ENCODE measurements at regions not wholly inside any gene's neighbourhood (a gene's known extent, or its start where the extent isn't known, plus 50 kb on each side); places are given as distances from the start of the nearest gene placed in this dataset.
"Not testable (repeated sequence)": the region's sequence is repeated elsewhere in the genome, so short reads cannot be mapped to it uniquely, and the experiment has no call there.

DNA sequence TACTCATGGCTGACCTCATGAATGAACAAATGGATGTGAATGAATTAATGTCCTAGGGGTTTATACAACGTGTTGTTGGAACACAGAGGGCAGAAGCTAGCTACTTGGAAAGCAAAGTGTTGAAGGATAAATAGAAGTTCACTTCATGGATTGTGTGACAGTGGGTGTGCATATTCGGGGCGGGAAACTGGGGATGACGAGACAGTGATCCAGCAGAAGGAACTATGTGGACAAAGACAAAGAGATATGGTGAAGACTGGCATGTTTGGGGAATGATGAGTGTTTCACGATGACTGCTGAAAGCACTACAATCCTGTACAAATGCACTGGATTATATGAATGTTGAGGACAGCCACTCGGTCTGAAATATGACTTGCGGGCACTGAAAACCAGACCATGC, 250.5 kb upstream of the C16orf82 start:
- no peak for DNase-seq

DNA sequence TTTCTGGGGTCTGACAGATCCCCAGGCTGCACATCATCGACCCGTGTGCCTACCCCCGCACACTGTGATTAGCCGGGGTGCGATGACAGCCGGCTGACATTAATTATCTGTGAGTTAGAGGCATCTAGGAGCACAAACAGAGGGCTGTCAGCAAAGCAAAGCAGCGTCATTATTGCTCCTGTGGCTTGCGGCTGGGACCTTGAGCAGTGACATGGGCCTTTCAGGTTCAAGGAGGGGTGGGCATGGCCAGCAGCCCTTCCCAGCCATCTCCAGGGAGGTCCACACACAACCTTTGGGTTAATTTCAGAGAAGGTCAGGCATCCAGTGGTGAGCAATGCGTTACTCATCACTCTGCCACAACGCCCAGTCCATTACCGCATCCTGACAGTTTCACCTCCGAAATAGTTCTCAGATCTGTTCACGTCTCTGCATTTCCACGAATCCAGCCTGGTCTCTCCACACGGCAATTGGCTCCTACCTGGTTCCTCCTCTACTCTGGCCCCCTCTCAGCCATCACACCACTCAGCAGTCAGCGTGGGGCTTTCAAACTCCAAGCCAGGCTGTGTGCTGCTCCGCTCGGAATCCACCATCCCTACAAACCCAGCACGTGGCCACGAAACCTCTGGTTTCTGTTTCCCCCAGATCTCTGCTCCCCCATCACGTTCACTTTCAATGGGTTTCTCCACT, 249.7 kb upstream of the C16orf82 start:
- no peak for DNase-seq

DNA sequence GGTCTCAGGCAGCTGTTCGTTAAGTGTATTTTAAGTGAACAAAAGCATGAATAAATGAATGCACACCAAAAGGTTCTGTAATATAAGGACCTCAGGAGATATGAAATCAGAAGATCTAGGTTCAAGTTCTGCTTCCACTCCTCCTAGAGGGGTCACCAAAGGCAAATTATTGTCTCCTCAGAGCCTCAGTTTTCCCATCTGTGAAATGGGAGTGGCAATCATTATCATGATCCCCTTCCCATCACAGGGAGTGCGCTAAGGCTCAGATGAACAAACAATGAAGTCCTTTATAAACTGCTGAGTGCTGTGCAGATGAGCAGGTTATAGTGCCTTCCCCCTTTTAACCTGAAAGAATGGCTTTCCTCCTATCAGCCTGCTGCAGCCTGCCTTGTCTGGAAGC, 248.3 kb upstream of the C16orf82 start:
- no peak for DNase-seq

DNA sequence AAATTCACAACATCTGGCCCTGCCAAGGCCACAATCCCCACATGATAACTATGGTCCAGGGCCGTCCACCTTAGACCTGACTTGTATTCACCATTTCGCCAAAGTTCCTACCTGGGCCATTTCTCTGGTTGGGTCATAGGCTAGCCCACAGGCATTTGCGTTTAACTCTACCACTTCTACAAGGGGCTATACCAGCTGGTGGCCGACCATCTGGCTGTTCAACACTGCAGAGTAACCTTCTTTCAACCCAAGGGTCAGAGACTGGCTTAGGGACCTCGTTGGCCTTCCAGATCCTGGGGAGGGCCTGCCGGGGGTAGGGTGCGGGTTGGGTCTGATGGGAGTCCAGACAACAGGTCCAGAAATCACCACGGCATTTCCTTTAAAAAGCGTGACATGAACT, 242.3 kb upstream of the C16orf82 start:
- DNase-seq = no peak

DNA sequence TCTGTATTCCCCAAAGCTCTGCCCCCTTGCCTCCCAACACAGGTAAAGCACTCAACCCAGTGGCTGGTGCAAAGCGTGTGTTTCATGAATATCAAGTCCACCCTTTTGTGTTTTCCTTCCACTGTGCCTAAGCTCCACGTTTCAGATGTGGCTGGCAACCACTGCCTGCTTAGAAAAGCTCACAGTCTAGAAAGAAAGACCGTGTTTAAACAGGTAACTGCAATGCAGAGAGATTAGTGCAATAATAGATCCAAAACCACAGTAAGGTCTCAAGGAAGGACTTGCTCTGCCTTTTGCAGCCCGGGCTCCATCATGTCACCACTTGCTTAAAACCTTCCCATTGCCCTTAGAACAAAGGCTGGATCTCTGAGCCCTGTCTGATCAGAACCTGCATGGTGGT, 240.2 kb upstream of the C16orf82 start:
- DNase-seq = no peak

DNA sequence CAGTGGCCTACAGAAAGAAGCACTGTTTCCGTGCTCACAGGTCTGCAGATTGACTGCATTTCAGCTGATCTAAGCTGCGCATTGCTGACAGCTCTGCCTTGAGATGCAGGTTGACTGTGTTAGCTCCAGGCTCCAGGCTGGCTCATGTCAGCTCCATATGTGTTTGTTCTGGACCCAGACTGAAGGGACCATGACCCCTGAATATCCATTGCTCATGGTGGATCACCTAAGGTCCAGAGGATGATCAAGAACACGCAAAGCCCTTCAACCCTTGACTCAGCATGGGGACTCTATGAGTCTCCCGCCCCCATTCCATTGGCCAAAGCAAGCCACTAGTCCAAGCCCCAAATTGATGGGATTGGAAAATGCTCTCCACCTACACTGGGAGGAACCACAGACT, 239.3 kb upstream of the C16orf82 start:
- no peak for DNase-seq

DNA sequence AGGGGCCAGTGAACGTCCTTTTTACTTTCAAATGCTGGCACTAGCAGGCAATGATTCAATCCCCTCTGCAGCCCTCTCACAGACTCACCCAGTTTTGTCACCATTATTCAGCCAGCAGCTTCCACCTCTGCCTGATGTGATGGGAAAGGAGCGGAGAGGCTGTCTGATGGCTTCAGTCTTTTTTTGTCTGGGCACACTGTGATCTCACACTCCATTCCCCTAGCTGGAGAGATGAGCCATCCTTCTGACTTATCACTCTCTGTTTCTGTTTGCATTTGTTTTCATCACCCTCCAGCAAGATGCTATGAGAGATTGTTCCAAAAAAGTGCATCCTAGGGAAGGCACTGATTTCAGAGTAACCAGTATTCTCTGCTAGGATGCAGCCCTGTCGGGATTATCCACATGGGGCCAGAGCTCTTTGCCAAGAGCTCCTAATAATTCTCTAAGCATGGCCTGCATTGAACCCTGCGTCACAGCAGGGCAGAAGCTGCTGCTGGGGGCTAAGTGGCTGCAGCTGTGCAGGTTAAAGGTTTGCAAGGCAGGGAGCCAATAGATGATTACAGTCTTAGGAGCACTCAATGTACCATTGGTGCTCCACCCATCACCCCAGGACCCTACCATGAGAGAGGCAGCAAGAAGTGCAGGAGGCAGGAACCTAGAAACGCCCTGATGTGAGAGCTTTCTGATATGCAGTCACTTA, 236.1 kb upstream of the C16orf82 start:
- DNase-seq = no peak

DNA sequence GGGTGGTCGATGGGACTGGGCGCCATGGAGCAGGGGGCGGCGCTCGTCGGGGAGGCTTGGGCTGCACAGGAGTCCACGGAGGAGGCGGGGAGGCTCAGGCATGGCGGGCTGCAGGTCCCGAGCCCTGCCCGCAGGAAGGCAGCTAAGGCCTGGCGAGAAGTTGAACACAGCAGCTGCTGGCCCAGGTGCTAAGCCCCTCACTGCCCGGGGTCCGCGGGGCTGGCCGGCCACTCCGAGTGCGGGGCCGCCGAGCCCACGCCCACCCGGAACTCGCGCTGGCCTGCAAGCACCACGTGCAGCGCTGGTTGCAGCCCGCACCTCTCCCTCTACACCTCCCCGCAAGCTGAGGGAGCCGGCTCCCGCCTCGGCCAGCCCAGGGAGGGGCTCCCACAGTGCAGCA, 230.6 kb upstream of the C16orf82 start:
- not testable (repeated sequence) for DNase-seq

DNA sequence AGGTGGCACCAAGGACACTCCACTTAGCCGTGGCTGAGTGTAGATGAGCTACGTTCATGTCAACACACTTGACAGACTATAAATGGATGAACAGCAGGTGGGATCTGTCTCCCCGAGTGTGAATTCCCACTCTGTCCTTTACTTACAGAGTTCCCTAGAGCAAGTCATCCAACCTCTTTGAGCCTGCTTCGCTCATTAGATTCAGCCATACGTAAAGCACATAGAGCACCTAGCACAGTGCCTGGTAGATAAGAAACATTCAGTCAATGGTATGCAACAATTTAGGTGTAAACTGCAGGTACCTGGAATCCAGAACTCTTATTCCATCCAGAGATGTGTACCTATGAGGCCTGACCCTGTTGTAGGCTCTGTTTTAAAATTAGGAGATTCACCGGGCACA, 227.8 kb upstream of the C16orf82 start:
- no peak for DNase-seq

DNA sequence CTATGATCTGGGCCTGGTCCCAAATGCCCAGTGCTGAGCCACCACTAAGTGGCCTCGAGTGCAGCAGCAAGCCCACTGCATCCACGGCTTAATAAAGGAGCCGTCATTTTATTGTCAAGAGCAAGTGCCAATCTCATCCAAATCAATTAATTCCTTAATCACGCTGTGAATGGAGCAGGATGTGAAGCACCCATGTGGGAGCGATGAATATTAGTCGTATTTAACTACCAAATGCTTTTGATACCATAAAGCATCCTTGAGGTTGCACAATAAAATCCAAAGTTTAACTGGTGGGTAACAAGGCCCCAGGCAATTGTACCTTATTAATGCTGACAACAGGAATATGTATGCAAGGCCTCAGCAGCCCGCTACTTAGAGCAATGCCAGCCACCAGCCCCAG, 226.0 kb upstream of the C16orf82 start:
- no peak for DNase-seq

DNA sequence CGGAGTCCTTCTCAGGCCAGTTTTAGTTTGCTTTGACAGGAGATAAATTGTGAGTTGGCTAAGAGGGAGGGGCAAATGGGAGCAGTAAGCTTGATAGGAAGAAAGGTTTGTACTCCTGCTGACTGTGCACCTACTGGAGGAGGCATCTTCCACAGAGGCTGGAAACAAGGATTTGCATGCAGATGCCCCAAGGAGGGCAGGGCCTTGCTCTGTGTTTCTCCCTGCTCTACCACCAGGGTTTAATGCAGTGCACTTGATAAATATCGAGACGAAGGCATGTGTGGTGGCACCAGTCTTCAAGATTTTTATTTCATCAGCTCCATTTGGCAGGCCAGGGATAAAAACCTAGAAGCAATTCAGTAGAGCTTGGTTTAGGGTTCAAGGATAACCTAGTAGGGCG, 210.5 kb upstream of the C16orf82 start:
- DNase-seq = no peak

DNA sequence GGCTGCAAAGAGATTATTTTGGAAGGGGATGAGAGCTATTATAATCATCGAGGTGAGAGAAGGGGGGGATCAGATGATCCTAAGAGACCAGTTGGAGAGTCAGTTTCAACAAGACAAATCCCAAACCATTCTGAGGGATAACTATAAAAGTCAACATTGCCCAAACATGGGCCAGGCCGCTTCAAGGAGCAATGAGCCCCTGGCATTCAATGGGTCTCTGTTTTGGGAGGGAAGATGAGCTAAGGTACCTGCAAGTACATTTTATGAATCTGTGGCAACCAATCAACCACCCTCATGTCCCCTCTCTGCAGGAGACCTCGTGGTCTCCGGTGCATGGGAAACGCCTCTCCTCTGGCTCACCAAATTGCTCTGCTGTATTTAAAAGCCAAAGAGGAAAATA, 209.9 kb upstream of the C16orf82 start:
- no peak for DNase-seq

DNA sequence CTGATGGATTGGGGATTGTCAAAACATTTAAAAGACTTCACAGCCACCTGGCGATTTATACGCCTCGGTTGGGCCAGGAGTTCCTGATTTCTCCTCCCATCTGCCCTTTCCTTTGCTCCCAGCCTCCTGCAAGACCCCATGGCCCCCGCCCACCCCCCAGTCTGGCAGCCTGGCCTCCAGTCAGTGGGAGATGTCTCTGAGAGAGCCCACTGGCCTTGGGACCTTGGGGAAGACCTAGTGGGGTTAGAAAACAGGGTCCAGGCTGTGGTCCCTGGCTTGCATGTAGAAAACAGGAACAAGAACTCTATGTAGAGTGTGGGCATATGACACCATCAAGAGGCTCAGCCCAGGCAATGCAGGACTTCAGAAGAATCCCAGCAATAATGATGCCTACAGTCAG, 209.4 kb upstream of the C16orf82 start:
- no peak for DNase-seq

DNA sequence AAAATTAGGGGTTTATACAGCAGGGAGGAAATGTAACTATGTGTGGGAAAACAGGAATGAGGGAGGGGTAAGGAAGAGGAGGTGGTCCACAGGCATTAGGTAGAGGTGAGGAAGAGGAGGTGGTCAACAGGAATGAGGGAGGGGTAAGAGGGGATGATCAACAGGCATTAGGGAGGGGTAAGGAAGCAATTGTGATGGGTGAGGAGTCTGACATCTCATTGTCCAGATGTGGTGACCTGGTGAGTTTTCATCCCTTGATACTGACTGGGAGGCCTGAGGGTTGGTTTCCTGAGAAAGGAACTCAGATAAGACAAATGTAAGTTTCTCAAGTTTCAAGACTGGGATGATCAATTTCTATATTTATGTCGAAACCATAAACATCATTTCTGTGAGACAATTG, 206.2 kb upstream of the C16orf82 start:
- no peak for DNase-seq

DNA sequence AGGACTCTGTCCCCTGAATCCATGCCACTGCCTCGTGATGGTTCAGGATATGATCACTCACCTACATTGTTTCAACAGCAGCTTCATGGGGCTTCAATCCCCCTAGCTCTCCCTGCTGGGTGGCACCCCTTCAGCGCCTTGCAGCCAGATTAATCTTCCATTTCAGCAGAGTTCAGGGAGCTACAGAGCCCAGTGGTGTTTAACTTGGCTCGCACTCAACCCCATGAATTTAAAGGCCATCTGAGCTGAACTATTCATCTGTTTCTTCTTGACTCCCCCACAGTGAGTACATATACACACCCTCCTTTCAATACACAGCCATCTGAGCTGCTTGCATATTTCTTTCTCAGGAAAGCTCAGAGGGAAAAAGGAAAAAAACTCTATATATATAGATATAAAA, 202.8 kb upstream of the C16orf82 start:
- no peak for DNase-seq

DNA sequence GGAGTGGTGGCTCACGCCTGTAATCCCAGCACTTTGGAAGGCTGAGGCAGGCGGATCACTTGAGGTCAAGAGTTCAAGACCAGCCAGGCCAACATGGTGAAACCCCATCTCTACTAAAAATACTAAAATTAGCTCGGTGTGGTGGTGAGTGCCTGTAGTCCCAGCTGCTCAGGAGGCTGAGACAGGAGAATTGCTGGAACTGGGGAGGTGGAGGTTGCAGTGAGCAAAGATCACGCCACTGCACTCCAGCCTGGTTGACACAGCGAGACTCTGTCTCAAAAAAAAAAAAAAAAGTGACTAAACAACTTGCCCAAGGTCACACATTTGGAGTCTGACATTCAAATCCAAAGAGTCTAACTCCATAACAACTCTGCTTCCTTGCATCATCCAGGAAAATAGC, 192.4 kb upstream of the C16orf82 start:
- DNase-seq = not testable (repeated sequence)

DNA sequence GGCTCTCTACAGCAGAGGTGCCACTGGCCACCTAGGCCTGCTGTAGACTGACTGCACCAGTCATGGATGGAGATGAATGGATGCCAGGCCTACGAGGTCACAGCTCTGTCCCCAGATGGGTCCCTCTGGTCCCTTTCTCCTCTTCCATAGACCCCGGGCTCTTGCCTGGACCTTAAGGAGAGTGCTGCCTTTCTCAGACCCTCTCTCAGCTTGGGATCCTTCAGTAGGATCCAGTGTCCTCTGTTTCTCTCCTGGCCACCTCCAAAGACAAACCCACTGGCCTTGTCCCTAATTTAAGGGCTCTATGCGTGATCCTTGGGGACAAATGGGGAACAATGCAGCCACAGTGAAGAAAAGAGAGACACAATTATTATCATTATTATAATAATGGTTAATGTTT, 189.3 kb upstream of the C16orf82 start:
- no peak for DNase-seq

DNA sequence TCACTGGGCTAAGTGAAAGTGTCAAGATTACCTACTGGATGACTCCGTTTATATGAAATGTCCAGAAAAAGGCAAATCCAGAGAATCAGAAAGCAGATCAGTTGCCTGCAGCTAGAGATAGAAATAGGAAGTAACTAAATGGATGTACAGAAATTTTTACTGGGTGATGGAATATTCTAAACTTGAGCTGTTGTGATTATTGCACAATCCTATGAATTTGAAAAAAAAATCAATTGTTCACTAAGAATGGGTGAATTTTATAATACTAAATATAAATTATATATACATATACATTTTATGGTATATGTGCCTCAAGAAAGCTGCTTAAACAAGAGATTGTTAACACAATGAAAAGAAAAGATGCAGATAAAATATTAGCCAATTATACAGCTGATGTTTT, 181.1 kb upstream of the C16orf82 start:
- no peak for DNase-seq

DNA sequence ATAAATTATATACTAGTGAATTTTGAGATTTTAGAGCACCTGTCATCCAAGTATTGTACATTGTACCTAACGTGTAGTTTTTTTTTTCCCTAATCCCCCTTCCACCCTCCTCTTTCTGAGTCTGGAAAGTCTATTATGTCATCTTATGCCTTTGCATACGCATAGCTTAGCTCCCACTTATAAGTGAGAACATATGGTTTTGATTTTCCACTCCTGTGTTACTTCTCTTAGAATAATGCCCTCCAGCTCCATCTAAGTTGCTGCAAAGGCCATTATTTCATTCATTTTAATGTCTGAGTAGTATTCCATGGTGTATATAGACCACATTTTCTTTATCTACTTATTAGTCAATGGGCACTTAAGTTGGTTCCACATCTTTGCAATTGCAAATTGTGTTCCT, 177.0 kb upstream of the C16orf82 start:
- no peak for DNase-seq

DNA sequence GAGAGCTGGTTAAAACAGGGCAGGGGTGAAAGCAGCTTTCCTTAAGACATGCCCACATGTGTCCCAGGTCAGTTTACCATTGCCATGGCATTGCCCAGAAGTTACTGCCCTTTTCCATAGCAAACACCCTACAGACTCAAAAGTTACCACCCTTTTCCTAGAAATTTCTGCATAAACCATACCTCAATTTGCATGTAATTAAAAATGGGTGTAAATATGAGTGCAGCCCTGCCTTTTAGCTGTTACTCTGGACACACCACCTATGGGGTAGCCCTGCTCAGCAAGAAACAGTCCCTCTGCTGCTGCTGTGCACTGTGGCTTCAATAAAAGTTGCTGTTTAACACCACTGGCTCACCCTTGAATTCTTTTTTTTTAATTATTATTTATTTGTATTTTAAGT, 168.5 kb upstream of the C16orf82 start:
- DNase-seq = no peak

DNA sequence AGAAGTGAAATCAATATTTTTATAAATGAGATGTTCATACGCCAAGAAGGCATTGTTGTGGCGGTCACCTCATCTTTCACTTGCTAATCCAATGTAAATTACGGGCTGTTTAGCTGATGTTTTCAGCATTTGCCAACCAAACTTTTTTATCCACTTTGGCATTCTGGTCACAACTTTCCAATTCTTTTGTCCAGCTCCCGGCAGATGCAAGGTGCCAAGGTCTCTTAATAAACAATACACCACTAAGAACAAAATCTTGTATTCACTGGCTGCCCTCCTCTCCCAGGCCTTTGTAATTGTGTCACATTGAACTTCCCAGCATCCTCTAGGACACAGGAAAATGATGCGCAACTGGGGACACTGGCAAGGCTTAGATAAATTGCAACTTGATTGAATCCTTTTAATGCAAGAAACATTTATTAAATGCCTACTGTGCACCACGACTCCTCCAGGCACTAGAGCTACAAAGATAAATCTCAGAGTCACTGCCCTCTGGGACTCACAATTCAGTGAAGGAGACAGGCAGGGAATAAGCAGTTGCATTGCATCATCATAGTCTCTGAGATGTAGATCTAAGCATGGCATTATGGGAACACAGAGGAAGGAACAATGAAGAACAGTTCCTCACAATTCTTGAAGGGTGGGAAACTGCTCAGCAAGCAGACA, 165.4 kb upstream of the C16orf82 start:
- no peak for DNase-seq

DNA sequence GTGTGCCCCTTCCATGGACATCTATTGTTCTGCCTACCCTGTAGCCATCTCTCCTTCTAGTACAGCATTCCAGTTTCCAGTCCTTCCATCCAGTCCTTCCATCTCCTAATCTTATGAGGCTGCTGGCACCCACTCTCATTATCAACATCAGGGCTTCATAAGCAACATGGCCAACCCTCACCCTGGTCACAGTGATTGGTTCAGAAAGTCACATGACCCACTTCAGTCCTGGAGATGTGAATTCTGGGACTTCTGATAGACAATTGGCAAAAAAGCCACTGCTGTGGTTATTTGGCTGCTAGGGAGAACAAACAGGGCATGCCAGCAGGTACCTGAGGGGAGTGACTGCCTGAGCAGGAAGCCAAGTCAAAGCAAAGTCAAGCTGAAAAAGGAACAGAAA, 164.7 kb upstream of the C16orf82 start:
- no peak for DNase-seq

DNA sequence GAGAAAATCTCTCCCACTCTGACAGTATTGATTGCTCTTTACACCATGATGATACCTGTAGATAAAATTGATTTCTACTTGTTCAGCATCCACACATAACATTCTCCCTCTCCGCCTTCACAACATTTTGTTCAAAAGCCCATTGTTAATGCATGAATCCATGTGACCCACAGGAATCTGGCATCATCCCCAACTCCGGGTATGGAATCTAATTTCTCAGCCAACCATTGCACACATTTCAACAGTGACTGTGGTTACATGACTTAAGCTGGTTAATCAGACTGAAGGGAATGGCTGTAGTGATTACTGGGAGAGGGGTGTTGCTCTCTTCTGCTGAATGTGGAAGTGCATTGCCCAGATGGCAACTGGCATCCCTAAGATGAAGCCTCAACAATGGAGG, 161.4 kb upstream of the C16orf82 start:
- no peak for DNase-seq

DNA sequence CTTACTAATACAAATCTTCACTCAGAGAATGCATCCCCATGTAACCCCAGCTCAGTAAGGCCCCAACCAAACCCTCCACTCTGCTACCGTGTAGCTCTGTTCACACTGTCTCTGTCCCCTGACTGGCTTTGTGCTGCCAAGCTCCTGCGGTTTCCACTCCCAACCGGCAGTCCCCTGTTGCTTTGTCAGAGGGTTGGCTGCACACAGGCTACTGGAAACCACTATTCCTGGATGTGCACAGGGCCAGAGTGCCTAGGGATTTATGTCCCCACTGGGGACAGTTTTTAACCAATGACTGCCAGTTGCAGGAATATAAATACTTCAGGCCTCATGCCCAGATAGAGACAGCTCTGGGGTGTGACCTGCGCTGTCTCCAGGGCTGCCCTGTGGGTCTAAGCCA, 157.1 kb upstream of the C16orf82 start:
- DNase-seq = no peak

DNA sequence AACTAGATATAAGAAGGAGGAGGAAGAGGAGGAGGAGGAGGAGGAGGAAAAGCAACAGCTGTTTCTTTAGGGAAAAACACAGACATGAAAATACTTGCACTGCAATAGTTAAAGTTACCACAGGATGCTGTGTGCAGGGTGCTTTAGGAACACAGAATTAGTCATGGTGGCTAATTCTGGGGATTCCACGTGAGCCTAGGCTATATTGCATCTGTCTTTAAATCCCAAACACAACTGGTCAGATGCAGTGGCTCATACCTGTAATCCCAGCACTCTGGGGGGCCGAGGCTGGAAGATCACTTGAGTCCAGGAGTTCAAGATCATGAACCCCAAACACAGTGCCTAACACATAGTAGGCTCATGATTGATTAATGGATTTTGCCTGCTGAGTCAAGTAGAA, 155.3 kb upstream of the C16orf82 start:
- no peak for DNase-seq

All from hematopoietic multipotent progenitor cell treated with erythropoietin and hydrocortisone succinate and interleukin-3 and kit ligand, for 4 days (in vitro differentiated cells).